HEK293 (cell line): ENCODE measurements at regions not wholly inside any gene's neighbourhood (a gene's known extent, or its start where the extent isn't known, plus 50 kb on each side); places are given as distances from the start of the nearest gene placed in this dataset.

Source experiments
- CTCF ChIA-PET: fragments of 350-600 bp; formaldehyde crosslinking; extraction: SDS; loops from one replicate; lab custom pipeline; 2021; ENCODE audit warnings: antibody characterized with exemption; lab: Yijun Ruan, JAX
- POLR2A ChIA-PET: fragments of 300-600 bp; formaldehyde crosslinking; extraction: SDS; loops from one replicate; lab custom pipeline; 2020; ENCODE audit warnings: antibody characterized with exemption, inconsistent platforms; lab: Yijun Ruan, JAX
- H3K27ac ChIP-seq: fragments of 200-500 bp; sonication (Bioruptor generic); 2 replicates; pipeline ENCODE4 v1.5.1; 2014; ENCODE audit warnings: low read depth, low read length, control low read depth, inconsistent platforms; ENCODE audit errors: extremely low read depth
- H3K36me3 ChIP-seq, 2 experiments: fragments of 200-500 bp in 1 of 2; sonication (Bioruptor generic) in 1 of 2; 1 replicate in 1 of 2; 2 replicates in 1 of 2; pipeline ENCODE4 v1.5.1; 2014 to 2017; ENCODE audit warnings: inconsistent platforms in 2 of 2, low read length in 2 of 2; ENCODE audit not compliant: control insufficient read depth in 2 of 2, insufficient read depth in 1 of 2
- H3K4me1 ChIP-seq: fragments of 200-500 bp; sonication (Bioruptor generic); 2 replicates; pipeline ENCODE4 v1.5.1; 2014; ENCODE audit warnings: mild to moderate bottlenecking, low read length, inconsistent platforms; ENCODE audit not compliant: control insufficient read depth, insufficient read depth
- H3K4me3 ChIP-seq: 2 replicates; pipeline ENCODE4 v1.5.1; 2011; ENCODE audit warnings: low read depth, mild to moderate bottlenecking, control low read depth, low read length, moderate library complexity
- H3K9me3 ChIP-seq: fragments of 200-500 bp; sonication (Bioruptor generic); 2 replicates; pipeline ENCODE4 v1.5.1; 2014; ENCODE audit warnings: low read depth, low read length, inconsistent platforms; ENCODE audit not compliant: control insufficient read depth, insufficient read depth
- GLI4 ChIP-seq: fragments of 450-650 bp; formaldehyde crosslinking; IDR thresholded peaks from 2 replicates; pipeline ENCODE4 v1.5.1; 2016; ENCODE audit warnings: missing biosample characterization, missing genetic modification characterization
- KLF9 ChIP-seq: fragments of 450-650 bp; formaldehyde crosslinking; IDR thresholded peaks from 2 replicates; pipeline ENCODE4 v1.5.1; 2016; ENCODE audit warnings: missing biosample characterization, missing genetic modification characterization, low read depth
- PRDM1 ChIP-seq: fragments of 450-650 bp; formaldehyde crosslinking; IDR thresholded peaks from 2 replicates; pipeline ENCODE4; 2016; ENCODE audit warnings: missing biosample characterization, missing genetic modification characterization
- SETDB1 ChIP-seq: IDR thresholded peaks from one replicate; pipeline ENCODE4 v1.6.1; 2017; ENCODE audit warnings: mild to moderate bottlenecking, low read length, moderate library complexity, mixed read lengths; ENCODE audit not compliant: insufficient read length
- SP3 ChIP-seq: fragments of 450-650 bp; formaldehyde crosslinking; IDR thresholded peaks from 2 replicates; pipeline ENCODE4 v1.5.1; 2016; ENCODE audit warnings: missing biosample characterization, missing genetic modification characterization
- ZBTB8A ChIP-seq: fragments of 450-650 bp; formaldehyde crosslinking; IDR thresholded peaks from 2 replicates; pipeline ENCODE4 v1.5.1; 2016; ENCODE audit warnings: missing biosample characterization, missing genetic modification characterization
- ZNF112 ChIP-seq: fragments of 450-650 bp; formaldehyde crosslinking; IDR thresholded peaks from 2 replicates; pipeline ENCODE4 v1.5.0; 2017; ENCODE audit warnings: missing biosample characterization, missing genetic modification characterization
- ZNF133 ChIP-seq: fragments of 450-650 bp; formaldehyde crosslinking; IDR thresholded peaks from 2 replicates; pipeline ENCODE4 v1.5.1; 2016; ENCODE audit warnings: missing biosample characterization, missing genetic modification characterization
- ZNF175 ChIP-seq: fragments of 450-650 bp; formaldehyde crosslinking; IDR thresholded peaks from 2 replicates; pipeline ENCODE4 v1.5.1; 2016; ENCODE audit warnings: missing biosample characterization, missing genetic modification characterization
- ZNF473 ChIP-seq: fragments of 450-650 bp; formaldehyde crosslinking; IDR thresholded peaks from 2 replicates; pipeline ENCODE4 v1.5.1; 2017; ENCODE audit warnings: missing biosample characterization, missing genetic modification characterization
- ZNF549 ChIP-seq: fragments of 450-650 bp; IDR thresholded peaks from 2 replicates; pipeline ENCODE4 v1.5.1; 2018; ENCODE audit warnings: missing biosample characterization, missing genetic modification characterization, mild to moderate bottlenecking, inconsistent platforms, moderate library complexity
- ZNF623 ChIP-seq: fragments of 450-650 bp; formaldehyde crosslinking; IDR thresholded peaks from 2 replicates; pipeline ENCODE4 v1.5.1; 2016; ENCODE audit warnings: missing biosample characterization, missing genetic modification characterization
- ZNF624 ChIP-seq: fragments of 450-650 bp; formaldehyde crosslinking; IDR thresholded peaks from 2 replicates; pipeline ENCODE4 v1.5.1; 2017; ENCODE audit warnings: missing biosample characterization, missing genetic modification characterization
- ZNF654 ChIP-seq: fragments of 450-650 bp; formaldehyde crosslinking; IDR thresholded peaks from 2 replicates; pipeline ENCODE4 v1.5.1; 2016; ENCODE audit warnings: low read depth, missing biosample characterization, missing genetic modification characterization
- ZNF658 ChIP-seq: fragments of 450-650 bp; formaldehyde crosslinking; IDR thresholded peaks from 2 replicates; pipeline ENCODE4; 2016; ENCODE audit warnings: missing biosample characterization, missing genetic modification characterization
- ZNF660 ChIP-seq: fragments of 450-650 bp; IDR thresholded peaks from 2 replicates; pipeline ENCODE4 v1.5.1; 2018; ENCODE audit warnings: missing biosample characterization, mild to moderate bottlenecking, missing genetic modification characterization
- ZNF692 ChIP-seq: fragments of 450-650 bp; formaldehyde crosslinking; IDR thresholded peaks from 2 replicates; pipeline ENCODE4 v1.5.1; 2016; ENCODE audit warnings: missing biosample characterization, missing genetic modification characterization
- ZNF837 ChIP-seq: fragments of 450-650 bp; formaldehyde crosslinking; IDR thresholded peaks from 2 replicates; pipeline ENCODE4 v1.5.1; 2016; ENCODE audit warnings: missing biosample characterization, missing genetic modification characterization
- ZNF843 ChIP-seq: fragments of 450-650 bp; formaldehyde crosslinking; IDR thresholded peaks from 2 replicates; pipeline ENCODE4 v1.5.1; 2016; ENCODE audit warnings: missing biosample characterization, missing genetic modification characterization
- TF ChIP-seq, protein P1 (sequence below): fragments of 450-650 bp; formaldehyde crosslinking; IDR thresholded peaks from 2 replicates; pipeline ENCODE4 v1.5.1; 2016; ENCODE audit warnings: missing biosample characterization, missing genetic modification characterization, borderline replicate concordance
- TF ChIP-seq, protein P2 (sequence below): fragments of 450-650 bp; formaldehyde crosslinking; IDR thresholded peaks from 2 replicates; pipeline ENCODE4 v1.5.1; 2016; ENCODE audit warnings: missing biosample characterization, missing genetic modification characterization
- TF ChIP-seq, protein P3 (sequence below): fragments of 450-650 bp; formaldehyde crosslinking; IDR thresholded peaks from 2 replicates; pipeline ENCODE4 v1.5.1; 2016; ENCODE audit warnings: missing biosample characterization, missing genetic modification characterization

- Histone ChIP-seq H3K4me1 (no peaks in the 10 kb centered on the region), H3K36me3 (no peaks in the 10 kb centered on the region), H3K27ac (no peak overlapping the region), H3K4me3 (no peak overlapping the region), H3K9me3 (no peaks in the 10 kb centered on the region)
- POLR2A ChIA-PET = no interaction called here
- CTCF ChIA-PET = no interaction called here
- no peak for TF ChIP-seq KLF9
- TF ChIP-seq ZNF660 (tag by site-specific recombination) = no peak
- no peak for TF ChIP-seq ZNF112 (tag by site-specific recombination)
- no peak for TF ChIP-seq ZNF473
- no peak for TF ChIP-seq PRDM1 (tag by site-specific recombination)
- TF ChIP-seq ZNF175 (tag by site-specific recombination) = no peak
- TF ChIP-seq, protein P1, sequence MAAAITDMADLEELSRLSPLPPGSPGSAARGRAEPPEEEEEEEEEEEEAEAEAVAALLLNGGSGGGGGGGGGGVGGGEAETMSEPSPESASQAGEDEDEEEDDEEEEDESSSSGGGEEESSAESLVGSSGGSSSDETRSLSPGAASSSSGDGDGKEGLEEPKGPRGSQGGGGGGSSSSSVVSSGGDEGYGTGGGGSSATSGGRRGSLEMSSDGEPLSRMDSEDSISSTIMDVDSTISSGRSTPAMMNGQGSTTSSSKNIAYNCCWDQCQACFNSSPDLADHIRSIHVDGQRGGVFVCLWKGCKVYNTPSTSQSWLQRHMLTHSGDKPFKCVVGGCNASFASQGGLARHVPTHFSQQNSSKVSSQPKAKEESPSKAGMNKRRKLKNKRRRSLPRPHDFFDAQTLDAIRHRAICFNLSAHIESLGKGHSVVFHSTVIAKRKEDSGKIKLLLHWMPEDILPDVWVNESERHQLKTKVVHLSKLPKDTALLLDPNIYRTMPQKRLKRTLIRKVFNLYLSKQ (tag by site-specific recombination) = no peak
- TF ChIP-seq SP3 = no peak
- TF ChIP-seq ZNF624 (tag by site-specific recombination) = no peak
Observed at GRCh38 chr1:106225403-106225802, 831.1 kb upstream of the PRMT6 start.

- no peaks in the 10 kb centered on the region for H3K4me1 ChIP-seq
- CTCF ChIA-PET = interaction anchor here (0.7 kb wide), 1 partner anchor 1903 kb away, joined by 5 read pairs; no protein-coding TSS in a partner anchor
- no peak for TF ChIP-seq ZNF692 (tag by site-specific recombination)
- TF ChIP-seq ZBTB8A = no peak
- TF ChIP-seq ZNF133 (tag by site-specific recombination) = no peak
- TF ChIP-seq, protein P2, sequence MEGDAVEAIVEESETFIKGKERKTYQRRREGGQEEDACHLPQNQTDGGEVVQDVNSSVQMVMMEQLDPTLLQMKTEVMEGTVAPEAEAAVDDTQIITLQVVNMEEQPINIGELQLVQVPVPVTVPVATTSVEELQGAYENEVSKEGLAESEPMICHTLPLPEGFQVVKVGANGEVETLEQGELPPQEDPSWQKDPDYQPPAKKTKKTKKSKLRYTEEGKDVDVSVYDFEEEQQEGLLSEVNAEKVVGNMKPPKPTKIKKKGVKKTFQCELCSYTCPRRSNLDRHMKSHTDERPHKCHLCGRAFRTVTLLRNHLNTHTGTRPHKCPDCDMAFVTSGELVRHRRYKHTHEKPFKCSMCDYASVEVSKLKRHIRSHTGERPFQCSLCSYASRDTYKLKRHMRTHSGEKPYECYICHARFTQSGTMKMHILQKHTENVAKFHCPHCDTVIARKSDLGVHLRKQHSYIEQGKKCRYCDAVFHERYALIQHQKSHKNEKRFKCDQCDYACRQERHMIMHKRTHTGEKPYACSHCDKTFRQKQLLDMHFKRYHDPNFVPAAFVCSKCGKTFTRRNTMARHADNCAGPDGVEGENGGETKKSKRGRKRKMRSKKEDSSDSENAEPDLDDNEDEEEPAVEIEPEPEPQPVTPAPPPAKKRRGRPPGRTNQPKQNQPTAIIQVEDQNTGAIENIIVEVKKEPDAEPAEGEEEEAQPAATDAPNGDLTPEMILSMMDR (tag by site-specific recombination) = no peak
- no peak for TF ChIP-seq SETDB1
- no peak for TF ChIP-seq GLI4 (tag by site-specific recombination)
- TF ChIP-seq ZNF549 (tag by site-specific recombination) = no peak
- TF ChIP-seq ZNF623 = no peak
- TF ChIP-seq ZNF654 (tag by site-specific recombination) = no peak
- TF ChIP-seq, protein P3, sequence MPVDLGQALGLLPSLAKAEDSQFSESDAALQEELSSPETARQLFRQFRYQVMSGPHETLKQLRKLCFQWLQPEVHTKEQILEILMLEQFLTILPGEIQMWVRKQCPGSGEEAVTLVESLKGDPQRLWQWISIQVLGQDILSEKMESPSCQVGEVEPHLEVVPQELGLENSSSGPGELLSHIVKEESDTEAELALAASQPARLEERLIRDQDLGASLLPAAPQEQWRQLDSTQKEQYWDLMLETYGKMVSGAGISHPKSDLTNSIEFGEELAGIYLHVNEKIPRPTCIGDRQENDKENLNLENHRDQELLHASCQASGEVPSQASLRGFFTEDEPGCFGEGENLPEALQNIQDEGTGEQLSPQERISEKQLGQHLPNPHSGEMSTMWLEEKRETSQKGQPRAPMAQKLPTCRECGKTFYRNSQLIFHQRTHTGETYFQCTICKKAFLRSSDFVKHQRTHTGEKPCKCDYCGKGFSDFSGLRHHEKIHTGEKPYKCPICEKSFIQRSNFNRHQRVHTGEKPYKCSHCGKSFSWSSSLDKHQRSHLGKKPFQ (tag by site-specific recombination) = no peak
- TF ChIP-seq ZNF658 (tag by site-specific recombination) = no peak
- TF ChIP-seq ZNF843 = no peak
- TF ChIP-seq ZNF837 (tag by site-specific recombination) = no peak
- H3K36me3 ChIP-seq = no peaks in the 10 kb centered on the region
- H3K9me3 ChIP-seq = no peaks in the 10 kb centered on the region
- no peak overlapping the region for H3K27ac ChIP-seq
- POLR2A ChIA-PET = no interaction called here
- H3K4me3 ChIP-seq = no peak overlapping the region
Observed at GRCh38 chr1:106226550-106226949, 829.9 kb upstream of the PRMT6 start.
